Activated CD4-positive, alpha-beta memory T cell treated with anti-CD3 and anti-CD28 coated beads for 36 hours (primary cell): ENCODE measurements at regions not wholly inside any gene's neighbourhood (a gene's known extent, or its start where the extent isn't known, plus 50 kb on each side); places are given as distances from the start of the nearest gene placed in this dataset.

Source experiments
- CTCF ChIA-PET: fragments of 350-600 bp; sonication (Branson Sonifier 250); formaldehyde crosslinking; loops from one replicate; lab custom pipeline; 2021; ENCODE audit warnings: antibody characterized with exemption, inconsistent platforms; lab: Charles Lee
- POLR2A ChIA-PET: fragments of 350-600 bp; sonication (Branson Sonifier 250); formaldehyde crosslinking; loops from one replicate; lab custom pipeline; 2021; ENCODE audit warnings: antibody characterized with exemption; lab: Charles Lee
- DNase-seq: peaks from one replicate; pipeline ENCODE4 v3.0.0-alpha.2; 2020
- H3K27ac Mint-ChIP-seq: one replicate; pipeline ENCODE4 v1.8.0; 2021; ENCODE audit warnings: mixed read lengths
- H3K27me3 Mint-ChIP-seq: one replicate; pipeline ENCODE4 v1.8.0; 2021; ENCODE audit warnings: mixed read lengths
- H3K36me3 Mint-ChIP-seq: one replicate; pipeline ENCODE4 v1.8.0; 2021; ENCODE audit warnings: mixed read lengths
- H3K4me1 Mint-ChIP-seq: one replicate; pipeline ENCODE4 v1.8.0; 2021; ENCODE audit warnings: low read depth, mixed read lengths
- H3K4me3 Mint-ChIP-seq: one replicate; pipeline ENCODE4 v1.8.0; 2021; ENCODE audit warnings: mild to moderate bottlenecking, mixed read lengths
- H3K9me3 Mint-ChIP-seq: one replicate; pipeline ENCODE4 v1.8.0; 2021; ENCODE audit warnings: mixed read lengths
- intact Hi-C: fragments of 100-400 bp; cut with micrococcal nuclease; formaldehyde crosslinking; loops from one replicate; pipeline ENCODE4 v1.15.1; 2023

DNA sequence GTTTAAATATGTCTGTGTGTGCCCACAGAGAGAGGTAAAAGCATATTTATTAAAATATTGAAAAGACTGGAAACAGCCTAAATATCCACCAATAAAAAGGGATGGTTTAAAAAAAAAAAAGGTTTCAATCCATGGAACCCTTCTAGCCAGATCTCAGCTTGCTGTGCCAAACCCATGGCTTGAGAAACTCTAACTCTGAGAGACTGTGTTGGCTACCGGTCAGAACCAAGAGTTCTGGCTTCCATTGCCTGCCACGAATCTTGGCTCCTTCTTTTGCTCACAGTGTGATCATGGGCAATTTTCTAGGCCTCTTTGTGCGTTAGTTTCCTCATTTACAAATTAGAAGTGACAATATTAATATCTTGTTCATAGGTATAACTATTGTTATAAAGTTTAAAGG is 201.3 kb upstream of the IRX3 start:
- H3K4me3 Mint-ChIP-seq = no peak overlapping the region
- CTCF ChIA-PET = no interaction called here
- DNase-seq = no peak
- no peaks in the 10 kb centered on the region for H3K4me1 Mint-ChIP-seq
- peaks cover 2% of the 10 kb centered on the region for H3K27me3 Mint-ChIP-seq
- no peaks in the 10 kb centered on the region for H3K9me3 Mint-ChIP-seq
- POLR2A ChIA-PET = no interaction called here
- no peak overlapping the region for H3K27ac Mint-ChIP-seq
- no peaks in the 10 kb centered on the region for H3K36me3 Mint-ChIP-seq
- intact Hi-C loops = no loop called here

GRCh38 chr16:54484700-54485099 is 198.1 kb upstream of the IRX3 start:
- Mint-ChIP-seq H3K4me1 (no peaks in the 10 kb centered on the region), H3K9me3 (no peaks in the 10 kb centered on the region), H3K4me3 (no peak overlapping the region), H3K27me3 (peaks cover 2% of the 10 kb centered on the region), H3K36me3 (no peaks in the 10 kb centered on the region), H3K27ac (no peak overlapping the region)
- DNase-seq = no peak
- intact Hi-C loops = no loop called here
- CTCF ChIA-PET = no interaction called here
- POLR2A ChIA-PET = no interaction called here

- ChIA-PET POLR2A (no interaction called here), CTCF (no interaction called here)
- intact Hi-C loops = no loop called here
- no peaks in the 10 kb centered on the region for H3K4me1 Mint-ChIP-seq
- no peak for DNase-seq
- H3K9me3 Mint-ChIP-seq = no peaks in the 10 kb centered on the region
- H3K27me3 Mint-ChIP-seq = peaks cover 2% of the 10 kb centered on the region
- H3K36me3 Mint-ChIP-seq = no peaks in the 10 kb centered on the region
- no peak overlapping the region for H3K27ac Mint-ChIP-seq
- H3K4me3 Mint-ChIP-seq = no peak overlapping the region
Observed at GRCh38 chr16:54482892-54483574, 196.4 kb upstream of the IRX3 start.

- H3K27me3 Mint-ChIP-seq = peaks cover 2% of the 10 kb centered on the region
- H3K4me3 Mint-ChIP-seq = no peak overlapping the region
- H3K27ac Mint-ChIP-seq = no peak overlapping the region
- POLR2A ChIA-PET = no interaction called here
- intact Hi-C loops = no loop called here
- H3K9me3 Mint-ChIP-seq = no peaks in the 10 kb centered on the region
- H3K36me3 Mint-ChIP-seq = no peaks in the 10 kb centered on the region
- no peaks in the 10 kb centered on the region for H3K4me1 Mint-ChIP-seq
- no peak for DNase-seq
- CTCF ChIA-PET = no interaction called here
Observed at GRCh38 chr16:54480429-54480828, 193.8 kb upstream of the IRX3 start.

- no peak for DNase-seq
- intact Hi-C loops = no loop called here
- Mint-ChIP-seq H3K4me3 (no peak overlapping the region), H3K27me3 (peaks cover 2% of the 10 kb centered on the region), H3K4me1 (no peaks in the 10 kb centered on the region), H3K9me3 (no peaks in the 10 kb centered on the region), H3K27ac (no peak overlapping the region), H3K36me3 (no peaks in the 10 kb centered on the region)
- ChIA-PET CTCF (no interaction called here), POLR2A (no interaction called here)
Observed at GRCh38 chr16:54479546-54479945, 193.0 kb upstream of the IRX3 start.

DNA sequence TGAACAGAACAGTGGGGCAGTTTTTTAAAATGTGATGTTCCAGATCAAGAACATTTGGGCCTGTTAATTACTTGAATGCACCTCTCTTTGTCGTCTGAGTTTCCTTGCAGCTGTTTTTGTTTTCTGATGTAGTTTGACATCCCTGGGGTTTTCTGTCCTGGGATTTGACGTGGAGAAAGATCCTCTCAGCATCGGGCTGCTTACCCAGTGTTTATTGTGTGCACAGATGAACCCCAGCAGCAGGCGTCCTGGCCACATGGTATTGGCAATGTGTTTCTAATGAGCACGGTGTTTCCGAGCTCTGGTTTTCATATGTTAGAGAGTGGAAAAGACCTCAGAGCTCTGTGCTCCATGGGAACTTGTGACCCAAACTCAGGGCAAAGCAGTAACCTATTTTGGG is 191.1 kb upstream of the IRX3 start:
- DNase-seq = no peak

GRCh38 chr16:54475019-54475601 is 188.5 kb upstream of the IRX3 start:
- ChIA-PET CTCF (no interaction called here), POLR2A (no interaction called here)
- H3K36me3 Mint-ChIP-seq = no peaks in the 10 kb centered on the region
- no peak overlapping the region for H3K4me3 Mint-ChIP-seq
- no peaks in the 10 kb centered on the region for H3K9me3 Mint-ChIP-seq
- intact Hi-C loops = no loop called here
- H3K27ac Mint-ChIP-seq = no peak overlapping the region
- H3K4me1 Mint-ChIP-seq = no peaks in the 10 kb centered on the region
- no peak for DNase-seq
- H3K27me3 Mint-ChIP-seq = peaks cover 4% of the 10 kb centered on the region

More for the DNA sequence above, 191.1 kb upstream of the IRX3 start:
- H3K4me3 Mint-ChIP-seq = no peak overlapping the region
- intact Hi-C loops = no loop called here
- H3K4me1 Mint-ChIP-seq = no peaks in the 10 kb centered on the region
- CTCF ChIA-PET = no interaction called here
- no peak overlapping the region for H3K27ac Mint-ChIP-seq
- H3K9me3 Mint-ChIP-seq = no peaks in the 10 kb centered on the region
- POLR2A ChIA-PET = no interaction called here
- no peaks in the 10 kb centered on the region for H3K36me3 Mint-ChIP-seq
- H3K27me3 Mint-ChIP-seq = peaks cover 2% of the 10 kb centered on the region

GRCh38 chr16:54473226-54473993 is 186.8 kb upstream of the IRX3 start:
- Mint-ChIP-seq H3K27me3 (peaks cover 4% of the 10 kb centered on the region), H3K4me1 (no peaks in the 10 kb centered on the region), H3K4me3 (no peak overlapping the region), H3K36me3 (no peaks in the 10 kb centered on the region), H3K27ac (no peak overlapping the region), H3K9me3 (no peaks in the 10 kb centered on the region)
- CTCF ChIA-PET = no interaction called here
- DNase-seq = no peak
- intact Hi-C loops = no loop called here
- POLR2A ChIA-PET = no interaction called here

GRCh38 chr16:54467398-54467797 is 180.8 kb upstream of the IRX3 start:
- DNase-seq = no peak
- CTCF ChIA-PET = no interaction called here
- peaks cover 22% of the 10 kb centered on the region for H3K9me3 Mint-ChIP-seq
- no peaks in the 10 kb centered on the region for H3K4me1 Mint-ChIP-seq
- no peak overlapping the region for H3K27ac Mint-ChIP-seq
- no peak overlapping the region for H3K4me3 Mint-ChIP-seq
- POLR2A ChIA-PET = no interaction called here
- peaks cover 3% of the 10 kb centered on the region for H3K27me3 Mint-ChIP-seq
- H3K36me3 Mint-ChIP-seq = no peaks in the 10 kb centered on the region
- intact Hi-C loops = no loop called here

DNA sequence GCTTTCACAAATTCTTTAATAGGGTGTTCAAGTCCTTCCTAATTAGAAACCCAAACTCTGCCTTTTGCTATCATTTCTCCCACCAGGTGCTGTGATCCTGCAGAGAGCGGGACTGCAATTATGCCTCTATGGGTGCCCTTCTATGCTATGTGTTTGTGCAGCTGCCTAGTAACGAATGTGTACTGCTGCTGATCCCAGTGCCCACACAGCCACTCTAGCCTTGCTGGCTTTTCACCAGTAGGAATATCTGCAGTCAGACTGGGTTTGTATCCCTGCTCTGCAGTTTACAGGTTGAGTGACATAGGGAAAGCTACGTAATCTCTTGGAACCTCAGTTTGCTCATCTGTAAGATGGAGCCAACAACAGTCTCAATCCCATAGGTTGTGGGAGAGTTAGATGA is 179.6 kb upstream of the IRX3 start:
- Mint-ChIP-seq H3K27me3 (no peaks in the 10 kb centered on the region), H3K9me3 (peaks cover 22% of the 10 kb centered on the region), H3K4me3 (no peak overlapping the region), H3K36me3 (no peaks in the 10 kb centered on the region), H3K4me1 (no peaks in the 10 kb centered on the region), H3K27ac (no peak overlapping the region)
- DNase-seq = no peak
- CTCF ChIA-PET = no interaction called here
- POLR2A ChIA-PET = no interaction called here
- intact Hi-C loops = no loop called here

- DNase-seq = no peak
- H3K27me3 Mint-ChIP-seq = peaks cover 2% of the 10 kb centered on the region
- intact Hi-C loops = no loop called here
- H3K9me3 Mint-ChIP-seq = peaks cover 22% of the 10 kb centered on the region
- ChIA-PET POLR2A (no interaction called here), CTCF (no interaction called here)
- H3K4me3 Mint-ChIP-seq = no peak overlapping the region
- no peak overlapping the region for H3K27ac Mint-ChIP-seq
- no peaks in the 10 kb centered on the region for H3K36me3 Mint-ChIP-seq
- H3K4me1 Mint-ChIP-seq = no peaks in the 10 kb centered on the region
Observed at GRCh38 chr16:54465063-54465462, 178.5 kb upstream of the IRX3 start.

- H3K27me3 Mint-ChIP-seq = peaks cover 2% of the 10 kb centered on the region
- no peaks in the 10 kb centered on the region for H3K36me3 Mint-ChIP-seq
- H3K4me3 Mint-ChIP-seq = no peak overlapping the region
- H3K4me1 Mint-ChIP-seq = no peaks in the 10 kb centered on the region
- ChIA-PET CTCF (no interaction called here), POLR2A (no interaction called here)
- peaks cover 22% of the 10 kb centered on the region for H3K9me3 Mint-ChIP-seq
- intact Hi-C loops = no loop called here
- H3K27ac Mint-ChIP-seq = no peak overlapping the region
- DNase-seq = no peak
Observed at GRCh38 chr16:54462771-54463170, 176.2 kb upstream of the IRX3 start.
